OCI-LY7 (cell line): ENCODE measurements at regions not wholly inside any gene's neighbourhood (a gene's known extent, or its start where the extent isn't known, plus 50 kb on each side); places are given as distances from the start of the nearest gene placed in this dataset.

Experiments used
- CTCF ChIP-seq: fragments of 200-600 bp; sonication (generic); conservative IDR thresholded peaks from 2 replicates; pipeline ENCODE4 v1.5.1; 2014; ENCODE audit warnings: mild to moderate bottlenecking, antibody characterized with exemption, low read length, moderate library complexity, mixed read lengths
- EZH2phosphoT487 ChIP-seq: fragments of 200-600 bp; sonication (generic); IDR thresholded peaks from 2 replicates; pipeline ENCODE4 v1.6.1; 2018; ENCODE audit warnings: low read depth, borderline replicate concordance, mild to moderate bottlenecking, mixed run types, antibody characterized with exemption, low read length, moderate library complexity, mixed read lengths

- TF ChIP-seq CTCF (no peak), EZH2phosphoT487 (no peak)
These were observed 349.9 kb downstream of the FAM47B start for GRCh38 chrX:35292522-35292921.
